Endothelial cell of umbilical vein (primary cell): ENCODE measurements at regions not wholly inside any gene's neighbourhood (a gene's known extent, or its start where the extent isn't known, plus 50 kb on each side); places are given as distances from the start of the nearest gene placed in this dataset.

Experiments used
- BruUV-seq: library from RNA; stranded (reverse); fragments of 400-500 nt; replicated peaks from 2 replicates; lab custom pipeline; 2021; lab: Mats Ljungman, UMichigan
- CTCF ChIA-PET: fragments of 300-600, 350-600 bp; sonication (Branson Sonifier 250); formaldehyde crosslinking; loops from one replicate; lab custom pipeline; 2021; ENCODE audit warnings: antibody characterized with exemption, inconsistent platforms; lab: Charles Lee
- POLR2A ChIA-PET: fragments of 300-600, 350-600 bp; sonication (Branson Sonifier 250); formaldehyde crosslinking; loops from one replicate; lab custom pipeline; 2021; ENCODE audit warnings: antibody characterized with exemption, inconsistent platforms; lab: Charles Lee
- DNase-seq: peaks from one replicate; pipeline ENCODE4 v3.0.0-alpha.2; 2011; ENCODE audit warnings: low read depth, low spot score
- FAIRE-seq: peaks from 2 replicates; lab custom pipeline; 2011; peaks lifted over from hg19 to GRCh38; lab: Jason Lieb, UNC
- H2AFZ ChIP-seq: 2 replicates; pipeline ENCODE4 v1.6.0; 2012; ENCODE audit warnings: low read depth, low read length, control low read depth, inconsistent platforms
- H3K27ac ChIP-seq: 2 replicates; pipeline ENCODE4 v1.5.1; 2011; ENCODE audit warnings: low read depth, mild to moderate bottlenecking, control low read depth, low read length, moderate library complexity; ENCODE audit not compliant: insufficient read depth
- H3K27me3 ChIP-seq, 2 experiments: 2 replicates each; pipeline versions ENCODE4 v1.6.0 to v1.6.1; 2011; ENCODE audit warnings: low read length in 2 of 2, mixed read lengths in 1 of 2; ENCODE audit not compliant: control insufficient read depth in 2 of 2, insufficient read depth in 2 of 2
- H3K36me3 ChIP-seq, 2 experiments: 2 replicates in 1 of 2; 3 replicates in 1 of 2; pipeline ENCODE4 v1.5.1; 2011; ENCODE audit warnings: low read length in 2 of 2, mild to moderate bottlenecking in 1 of 2, moderate library complexity in 1 of 2; ENCODE audit not compliant: control insufficient read depth in 2 of 2, insufficient read depth in 2 of 2; ENCODE audit errors: extremely low read depth in 1 of 2
- H3K4me1 ChIP-seq: 3 replicates; pipeline ENCODE4 v1.5.1; 2011; ENCODE audit warnings: mild to moderate bottlenecking, low read length; ENCODE audit not compliant: control insufficient read depth, insufficient read depth; ENCODE audit errors: extremely low read depth
- H3K4me2 ChIP-seq: 2 replicates; pipeline ENCODE4 v1.6.1; 2011; ENCODE audit warnings: low read length, control low read depth, mixed read lengths; ENCODE audit not compliant: insufficient read depth
- H3K4me3 ChIP-seq, 3 experiments: fragments of 200-600 bp in 1 of 3; sonication (generic), shearing (Covaris generic) in 1 of 3; replicated peaks in 1 of 3; 2 replicates each; pipeline ENCODE4 v1.5.1; 2011 to 2016; ENCODE audit warnings: control low read depth in 3 of 3, low read length in 3 of 3, mild to moderate bottlenecking in 2 of 3, inconsistent platforms in 1 of 3, low read depth in 1 of 3, moderate library complexity in 1 of 3; ENCODE audit not compliant: insufficient read depth in 1 of 3
- H3K79me2 ChIP-seq: 2 replicates; pipeline ENCODE4 v1.6.0; 2012; ENCODE audit warnings: low read length, inconsistent platforms; ENCODE audit not compliant: control insufficient read depth, insufficient read depth
- H3K9ac ChIP-seq: replicated peaks from 2 replicates; pipeline ENCODE3; 2011; ENCODE audit warnings: low read length, control low read depth; ENCODE audit not compliant: insufficient read depth; ENCODE audit errors: extremely low read depth
- H3K9me1 ChIP-seq: replicated peaks from 3 replicates; pipeline ENCODE4 v1.6.0; 2011; ENCODE audit warnings: mild to moderate bottlenecking, low read length; ENCODE audit not compliant: control insufficient read depth, insufficient read depth; ENCODE audit errors: extremely low read depth
- H3K9me3 ChIP-seq: replicated peaks from 2 replicates; pipeline ENCODE4 v1.5.1; 2012; ENCODE audit warnings: low read length, inconsistent platforms; ENCODE audit not compliant: control insufficient read depth, insufficient read depth
- H4K20me1 ChIP-seq: replicated peaks from 2 replicates; pipeline ENCODE3; 2011; ENCODE audit warnings: mild to moderate bottlenecking, low read length; ENCODE audit not compliant: control insufficient read depth, insufficient read depth; ENCODE audit errors: extremely low read depth
- POLR2A ChIP-seq: IDR thresholded peaks from 2 replicates; pipeline ENCODE4 v1.6.1; 2012; ENCODE audit warnings: low read depth, mild to moderate bottlenecking, control low read depth, low read length
- dilution Hi-C: fragments of 300-500 bp; cut with MboI; formaldehyde crosslinking; loops from one replicate; pipeline ENCODE4 v1.15.0; 2019; ENCODE audit warnings: low sequenced_read_pairs; ENCODE audit not compliant: extremely low pct_ligation_motif_present
- intact Hi-C: fragments of 100-400 bp; cut with micrococcal nuclease; formaldehyde crosslinking; loops from one replicate; pipeline ENCODE4 v1.10.0; 2022
- TF ChIP-seq, protein P1 (sequence below): IDR thresholded peaks from 2 replicates; pipeline ENCODE4 v1.6.1; 2011; ENCODE audit not compliant: insufficient read depth, insufficient read length

DNA sequence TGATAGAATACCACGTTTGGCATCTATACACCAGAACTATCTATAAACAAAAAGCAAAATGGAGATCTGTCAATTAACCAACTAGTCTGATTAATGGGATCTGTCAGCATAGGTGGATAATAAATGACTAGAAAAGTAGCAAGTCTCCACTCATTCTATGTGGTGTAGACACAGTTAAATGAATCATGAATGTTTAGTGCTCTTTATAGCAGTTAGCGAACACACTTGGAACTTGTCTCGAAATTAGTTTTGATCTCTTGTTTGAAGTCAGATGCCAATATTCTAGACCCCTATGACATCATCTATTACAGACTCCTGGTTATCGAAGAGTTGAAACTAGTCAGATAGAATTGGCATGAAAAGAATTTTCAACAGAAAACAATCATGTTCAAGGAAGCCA lies 259.7 kb downstream of the AHR start:
- BruUV-seq: no TSS peak
- no peaks in the 10 kb centered on the region for H3K9me3 ChIP-seq
- TF ChIP-seq, protein P1, sequence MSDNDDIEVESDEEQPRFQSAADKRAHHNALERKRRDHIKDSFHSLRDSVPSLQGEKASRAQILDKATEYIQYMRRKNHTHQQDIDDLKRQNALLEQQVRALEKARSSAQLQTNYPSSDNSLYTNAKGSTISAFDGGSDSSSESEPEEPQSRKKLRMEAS: no peak
- TF ChIP-seq POLR2A: no peak
- H3K9ac ChIP-seq: no peak overlapping the region
- H4K20me1 ChIP-seq: no peaks in the 10 kb centered on the region
- H3K9me1 ChIP-seq: no peaks in the 10 kb centered on the region
- H3K27ac ChIP-seq: no peak overlapping the region
- no peak overlapping the region for H2AFZ ChIP-seq
- dilution Hi-C loops (no loop called here), intact Hi-C loops (no loop called here)
- CTCF ChIA-PET: no interaction called here
- H3K4me1 ChIP-seq: no peaks in the 10 kb centered on the region
- no peaks in the 10 kb centered on the region for H3K79me2 ChIP-seq
- no peak overlapping the region for H3K4me3 ChIP-seq
- FAIRE-seq (no peak), DNase-seq (no peak)
- no peak overlapping the region for H3K4me2 ChIP-seq
- POLR2A ChIA-PET: no interaction called here
- no peaks in the 10 kb centered on the region for H3K36me3 ChIP-seq
- peaks cover 0 to 2% of the 10 kb centered on the region in 2 experiments for H3K27me3 ChIP-seq

DNA sequence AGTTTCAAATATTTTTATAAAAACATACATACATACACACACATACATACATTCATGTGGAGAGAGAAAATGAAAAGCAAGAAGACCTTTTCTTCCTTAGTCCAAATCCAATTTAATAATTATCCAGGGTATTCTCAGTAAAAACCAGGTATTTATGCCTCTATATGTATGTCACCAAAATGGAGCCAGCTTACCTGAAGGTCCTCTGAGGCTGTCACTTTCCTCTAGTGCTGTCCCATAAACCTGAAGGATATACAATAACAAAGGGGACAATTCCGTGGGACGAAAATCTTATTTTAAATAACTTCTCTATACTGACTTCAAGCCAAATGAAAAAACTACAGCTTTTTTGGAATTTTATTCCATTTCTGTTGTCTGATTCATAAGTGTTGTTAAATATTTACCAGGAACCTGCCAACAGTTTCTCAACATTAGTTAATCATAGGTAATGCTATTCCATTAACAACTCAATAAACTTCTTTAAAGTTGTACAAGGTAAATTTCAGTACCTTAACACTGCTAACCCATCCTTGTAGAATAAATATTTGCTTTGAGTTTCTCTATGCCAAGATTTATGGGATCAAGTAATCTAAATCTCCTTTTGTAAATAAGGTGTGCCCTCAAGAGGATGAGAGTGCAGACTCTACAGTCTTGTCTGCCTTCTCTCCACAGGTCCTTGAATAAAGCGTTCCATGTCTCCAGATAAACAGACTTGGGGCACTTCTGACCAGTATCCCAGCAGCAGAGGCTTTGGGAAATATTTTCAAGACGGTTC lies 260.3 kb downstream of the AHR start:
- Histone ChIP-seq H3K4me2 (no peak overlapping the region), H4K20me1 (no peaks in the 10 kb centered on the region), H3K4me1 (no peaks in the 10 kb centered on the region), H3K27me3 (peaks cover 0 to 2% of the 10 kb centered on the region in 2 experiments), H3K9ac (no peak overlapping the region), H3K4me3 (no peak overlapping the region), H3K79me2 (no peaks in the 10 kb centered on the region), H3K9me1 (no peaks in the 10 kb centered on the region), H2AFZ (no peak overlapping the region), H3K27ac (no peak overlapping the region), H3K36me3 (no peaks in the 10 kb centered on the region), H3K9me3 (no peaks in the 10 kb centered on the region)
- no TSS peak for BruUV-seq
- no peak for TF ChIP-seq POLR2A
- intact Hi-C loops (no loop called here), dilution Hi-C loops (no loop called here)
- ChIA-PET CTCF (no interaction called here), POLR2A (no interaction called here)
- DNase-seq (no peak), FAIRE-seq (no peak)
